Upper lobe of right lung (tissue), 1 donor: ENCODE measurements at regions not wholly inside any gene's neighbourhood (a gene's known extent, or its start where the extent isn't known, plus 50 kb on each side); places are given as distances from the start of the nearest gene placed in this dataset.

ENCODE experiments used
- ATAC-seq: fragments of 200-7000 bp; cut with Tn5 transposase; one replicate; pipeline ENCODE4 v1.9.1; 2020; ENCODE audit warnings: mild to moderate bottlenecking, moderate library complexity
- DNase-seq: peaks from one replicate; pipeline ENCODE4 v3.0.0-alpha.2; 2020
- H3K27ac ChIP-seq: fragments of 200-600 bp; one replicate; pipeline ENCODE4 v1.8.0; 2022
- H3K27me3 ChIP-seq: fragments of 200-600 bp; one replicate; pipeline ENCODE4 v1.8.0; 2022; ENCODE audit warnings: mild to moderate bottlenecking
- H3K36me3 ChIP-seq: fragments of 200-600 bp; one replicate; pipeline ENCODE4 v1.8.0; 2022
- H3K4me1 ChIP-seq: fragments of 200-600 bp; one replicate; pipeline ENCODE4 v1.8.0; 2022
- H3K4me3 ChIP-seq: fragments of 200-600 bp; one replicate; pipeline ENCODE4 v1.8.0; 2022; ENCODE audit warnings: mild to moderate bottlenecking
- H3K9me3 ChIP-seq: fragments of 200-600 bp; one replicate; pipeline ENCODE4 v1.8.0; 2022
- CTCF ChIP-seq: fragments of 200-600 bp; IDR thresholded peaks from one replicate; pipeline ENCODE4 v1.8.0; 2022; ENCODE audit warnings: antibody characterized with exemption
- intact Hi-C: fragments of 100-400 bp; cut with DNase I; formaldehyde crosslinking; loops from one replicate; pipeline ENCODE4 v1.11.0; 2022
- donor health status: DM: no; HTN: yes; CAD: no; lungs with severe emphysema.

- Histone ChIP-seq H3K4me1 (peaks cover 31% of the 10 kb centered on the region), H3K4me3 (no peak overlapping the region), H3K27me3 (no peaks in the 10 kb centered on the region), H3K36me3 (no peaks in the 10 kb centered on the region), H3K9me3 (no peaks in the 10 kb centered on the region), H3K27ac (no peak overlapping the region)
- intact Hi-C loops, result no loop called here
- ATAC-seq (no peak), DNase-seq (no peak)
- no peak for TF ChIP-seq CTCF
Observed at GRCh38 chr15:99440551-99441443, 125.0 kb upstream of the MEF2A start.

- H3K27me3 ChIP-seq, result no peaks in the 10 kb centered on the region
- H3K4me3 ChIP-seq, result no peak overlapping the region
- intact Hi-C loops, result no loop called here
- H3K36me3 ChIP-seq, result no peaks in the 10 kb centered on the region
- H3K9me3 ChIP-seq, result no peaks in the 10 kb centered on the region
- no peak overlapping the region for H3K27ac ChIP-seq
- ATAC-seq (no peak), DNase-seq (no peak)
- TF ChIP-seq CTCF, result no peak
- H3K4me1 ChIP-seq, result peaks cover 28% of the 10 kb centered on the region
Observed at GRCh38 chr15:99441444-99441800, 124.4 kb upstream of the MEF2A start.

GRCh38 chr15:99441871-99442251, 123.9 kb upstream of the MEF2A start:
- Histone ChIP-seq H3K36me3 (no peaks in the 10 kb centered on the region), H3K27me3 (no peaks in the 10 kb centered on the region), H3K27ac (peak overlapping the region; percentile 65), H3K4me3 (no peak overlapping the region), H3K4me1 (peaks cover 28% of the 10 kb centered on the region), H3K9me3 (no peaks in the 10 kb centered on the region)
- no peak for TF ChIP-seq CTCF
- no peak for ATAC-seq
- no peak for DNase-seq
- intact Hi-C loops, result no loop called here

GRCh38 chr15:99442252-99442897, 123.4 kb upstream of the MEF2A start:
- no peaks in the 10 kb centered on the region for H3K36me3 ChIP-seq
- ATAC-seq (peak; percentile 75), DNase-seq (peak; percentile 70)
- H3K4me3 ChIP-seq, result no peak overlapping the region
- no peak for TF ChIP-seq CTCF
- peak overlapping the region; percentile 65 for H3K27ac ChIP-seq
- H3K9me3 ChIP-seq, result no peaks in the 10 kb centered on the region
- intact Hi-C loops, result no loop called here
- no peaks in the 10 kb centered on the region for H3K27me3 ChIP-seq
- H3K4me1 ChIP-seq, result peaks cover 28% of the 10 kb centered on the region

- no peak for TF ChIP-seq CTCF
- ATAC-seq, result no peak
Observed at GRCh38 chr15:99443056-99443756, 122.6 kb upstream of the MEF2A start.

More at GRCh38 chr15:99443056-99443756, 122.6 kb upstream of the MEF2A start:
- peak; percentile 34 for DNase-seq
- peak overlapping the region; percentile 65 for H3K27ac ChIP-seq
- H3K4me1 ChIP-seq, result peaks cover 22% of the 10 kb centered on the region
- no peaks in the 10 kb centered on the region for H3K36me3 ChIP-seq
- intact Hi-C loops, result no loop called here
- H3K4me3 ChIP-seq, result no peak overlapping the region
- no peaks in the 10 kb centered on the region for H3K27me3 ChIP-seq
- H3K9me3 ChIP-seq, result no peaks in the 10 kb centered on the region
